ENCODE measurements at regions not wholly inside any gene's neighbourhood (a gene's known extent, or its start where the extent isn't known, plus 50 kb on each side); places are given as distances from the start of the nearest gene placed in this dataset.

DNA sequence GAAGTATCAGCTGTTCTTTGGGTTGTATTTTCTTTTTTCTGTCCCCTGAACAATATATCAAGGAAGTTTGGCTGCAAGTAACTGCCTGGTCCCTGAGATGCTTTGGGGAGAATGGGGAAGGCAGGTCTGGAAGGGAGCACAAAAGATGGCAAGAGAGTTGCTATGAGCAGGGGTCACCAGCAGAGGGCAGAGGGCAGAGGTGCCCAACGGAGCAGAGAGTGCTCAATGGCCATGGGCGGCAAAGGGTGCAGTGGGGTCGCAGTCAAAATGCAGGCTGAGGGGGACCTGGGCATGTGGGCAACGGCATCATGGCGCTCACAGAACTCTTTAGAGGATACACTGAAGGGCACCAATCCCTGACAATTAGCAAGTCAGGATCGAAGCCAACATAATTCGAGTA lies 107.7 kb upstream of the ATP8B1 start:
- Histone ChIP-seq H3K36me3 (ENCODE audit: control insufficient read depth, insufficient read depth, low read length) (no peaks in the 10 kb centered on the region), H3K4me3 (ENCODE audit: low read depth in 2 of 2, low read length in 2 of 2) (no peak overlapping the region), H3K27ac (ENCODE audit: low read length) (no peak overlapping the region), H3K27me3 (ENCODE audit: control insufficient read depth, insufficient read depth, low read length) (no peaks in the 10 kb centered on the region), H3K9me3 (ENCODE audit: control insufficient read depth, insufficient read depth, low read depth, low read length) (no peaks in the 10 kb centered on the region), H3K4me1 (ENCODE audit: control insufficient read depth, insufficient read depth, low read length) (no peaks in the 10 kb centered on the region)
- intact Hi-C loops (cut with micrococcal nuclease; ENCODE audit: unreplicated experiment) (no loop called here), in situ Hi-C loops (cut with HindIII; ENCODE audit: low pct_unique_long_range_greater_than_20kb, low sequenced_read_pairs) (no loop called here)
- ChIA-PET POLR2A (no interaction called here), CTCF (no interaction called here)
- no TSS peak for BruUV-seq (replicated peaks)
- no peak for ATAC-seq
- DNase-seq (ENCODE audit: low read depth, low spot score): no peak
- TF ChIP-seq TCF7L2 (IDR thresholded peaks at IDR 0.05; ENCODE audit: low read depth, low read length) (no peak), CTCF (IDR thresholded peaks at IDR 0.05) (0 out of 2 replicates have a peak, but pooled peaks have one; percentile 29)

DNA sequence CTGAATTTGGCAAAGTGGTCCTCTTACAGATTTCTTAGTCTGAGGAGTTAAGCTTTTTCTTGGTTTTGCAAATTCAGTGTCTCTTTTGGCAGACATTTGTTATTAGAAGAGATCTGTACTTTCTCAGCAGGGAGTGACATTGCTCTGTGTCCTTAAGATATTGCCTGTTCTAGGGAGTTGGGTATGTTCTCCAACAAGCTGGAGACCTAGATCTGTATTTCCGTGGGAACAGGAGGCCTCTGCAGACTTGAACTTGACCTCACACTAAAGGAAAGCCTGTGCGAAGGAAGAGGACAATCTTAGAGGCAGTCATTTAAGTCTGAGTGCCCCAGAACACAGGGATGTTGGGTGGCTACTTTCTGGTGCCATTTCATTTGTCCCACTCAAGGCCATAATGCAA lies 107.0 kb upstream of the ATP8B1 start:
- no TSS peak for BruUV-seq (replicated peaks)

More for the DNA sequence above, 107.0 kb upstream of the ATP8B1 start:
- in situ Hi-C loops (cut with HindIII; ENCODE audit: low pct_unique_long_range_greater_than_20kb, low sequenced_read_pairs): no loop called here
- H3K4me3 ChIP-seq (ENCODE audit: low read depth in 2 of 2, low read length in 2 of 2): no peak overlapping the region
- H3K27ac ChIP-seq (ENCODE audit: low read length): no peak overlapping the region
- DNase-seq (ENCODE audit: low read depth, low spot score) (no peak), ATAC-seq (no peak)
- TF ChIP-seq POLR2AphosphoS5 (IDR thresholded peaks at IDR 0.05; ENCODE audit: low read depth, low read length): no peak
- TF ChIP-seq SIN3A (IDR thresholded peaks at IDR 0.05; ENCODE audit: borderline replicate concordance, insufficient read depth, low read depth, low read length): no peak
- TF ChIP-seq CTCF (IDR thresholded peaks at IDR 0.05): no peak
- no peak for TF ChIP-seq TCF7L2 (IDR thresholded peaks at IDR 0.05; ENCODE audit: low read depth, low read length)
- TF ChIP-seq, protein P1, sequence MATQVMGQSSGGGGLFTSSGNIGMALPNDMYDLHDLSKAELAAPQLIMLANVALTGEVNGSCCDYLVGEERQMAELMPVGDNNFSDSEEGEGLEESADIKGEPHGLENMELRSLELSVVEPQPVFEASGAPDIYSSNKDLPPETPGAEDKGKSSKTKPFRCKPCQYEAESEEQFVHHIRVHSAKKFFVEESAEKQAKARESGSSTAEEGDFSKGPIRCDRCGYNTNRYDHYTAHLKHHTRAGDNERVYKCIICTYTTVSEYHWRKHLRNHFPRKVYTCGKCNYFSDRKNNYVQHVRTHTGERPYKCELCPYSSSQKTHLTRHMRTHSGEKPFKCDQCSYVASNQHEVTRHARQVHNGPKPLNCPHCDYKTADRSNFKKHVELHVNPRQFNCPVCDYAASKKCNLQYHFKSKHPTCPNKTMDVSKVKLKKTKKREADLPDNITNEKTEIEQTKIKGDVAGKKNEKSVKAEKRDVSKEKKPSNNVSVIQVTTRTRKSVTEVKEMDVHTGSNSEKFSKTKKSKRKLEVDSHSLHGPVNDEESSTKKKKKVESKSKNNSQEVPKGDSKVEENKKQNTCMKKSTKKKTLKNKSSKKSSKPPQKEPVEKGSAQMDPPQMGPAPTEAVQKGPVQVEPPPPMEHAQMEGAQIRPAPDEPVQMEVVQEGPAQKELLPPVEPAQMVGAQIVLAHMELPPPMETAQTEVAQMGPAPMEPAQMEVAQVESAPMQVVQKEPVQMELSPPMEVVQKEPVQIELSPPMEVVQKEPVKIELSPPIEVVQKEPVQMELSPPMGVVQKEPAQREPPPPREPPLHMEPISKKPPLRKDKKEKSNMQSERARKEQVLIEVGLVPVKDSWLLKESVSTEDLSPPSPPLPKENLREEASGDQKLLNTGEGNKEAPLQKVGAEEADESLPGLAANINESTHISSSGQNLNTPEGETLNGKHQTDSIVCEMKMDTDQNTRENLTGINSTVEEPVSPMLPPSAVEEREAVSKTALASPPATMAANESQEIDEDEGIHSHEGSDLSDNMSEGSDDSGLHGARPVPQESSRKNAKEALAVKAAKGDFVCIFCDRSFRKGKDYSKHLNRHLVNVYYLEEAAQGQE (IDR thresholded peaks at IDR 0.05; ENCODE audit: insufficient read depth in 1 of 2, low read depth in 2 of 2, low read length in 1 of 2): no peak
- no peaks in the 10 kb centered on the region for H3K27me3 ChIP-seq (ENCODE audit: control insufficient read depth, insufficient read depth, low read length)
- H3K9me3 ChIP-seq (ENCODE audit: control insufficient read depth, insufficient read depth, low read depth, low read length): no peaks in the 10 kb centered on the region
- POLR2A ChIA-PET: no interaction called here
- no peaks in the 10 kb centered on the region for H3K36me3 ChIP-seq (ENCODE audit: control insufficient read depth, insufficient read depth, low read length)
- intact Hi-C loops (cut with micrococcal nuclease; ENCODE audit: unreplicated experiment): no loop called here
- H3K4me1 ChIP-seq (ENCODE audit: control insufficient read depth, insufficient read depth, low read length): no peaks in the 10 kb centered on the region
- CTCF ChIA-PET: no interaction called here

Measured in Panc1 (cell line).